Osteocyte (in vitro differentiated cells): ENCODE measurements at regions not wholly inside any gene's neighbourhood (a gene's known extent, or its start where the extent isn't known, plus 50 kb on each side); places are given as distances from the start of the nearest gene placed in this dataset.

Experiments used
- DNase-seq: peaks from one replicate; pipeline ENCODE4 v3.0.0; 2021; ENCODE audit warnings: mixed read lengths; ENCODE audit not compliant: unreplicated experiment; ENCODE audit errors: extremely low spot score
- H3K27ac Mint-ChIP-seq: one replicate; pipeline ENCODE4 v1.8.0; 2021; ENCODE audit warnings: mild to moderate bottlenecking, mixed read lengths; ENCODE audit not compliant: unreplicated experiment
- H3K27me3 Mint-ChIP-seq: one replicate; pipeline ENCODE4 v1.8.0; 2021; ENCODE audit warnings: mixed read lengths; ENCODE audit not compliant: unreplicated experiment
- H3K36me3 Mint-ChIP-seq: one replicate; pipeline ENCODE4 v1.8.0; 2021; ENCODE audit warnings: mixed read lengths; ENCODE audit not compliant: unreplicated experiment
- H3K4me1 Mint-ChIP-seq: one replicate; pipeline ENCODE4 v1.8.0; 2021; ENCODE audit warnings: mixed read lengths; ENCODE audit not compliant: unreplicated experiment
- H3K4me3 Mint-ChIP-seq: one replicate; pipeline ENCODE4 v1.8.0; 2021; ENCODE audit warnings: mild to moderate bottlenecking, moderate library complexity, mixed read lengths; ENCODE audit not compliant: unreplicated experiment
- H3K9me3 Mint-ChIP-seq: one replicate; pipeline ENCODE4 v1.8.0; 2021; ENCODE audit warnings: mixed read lengths; ENCODE audit not compliant: unreplicated experiment
- TF ChIP-seq, protein P1 (sequence below): fragments of 200-600 bp; sonication (generic); IDR thresholded peaks from 2 replicates; pipeline ENCODE4 v1.5.0; 2021; ENCODE audit warnings: antibody characterized with exemption, mild to moderate bottlenecking, moderate library complexity

DNA sequence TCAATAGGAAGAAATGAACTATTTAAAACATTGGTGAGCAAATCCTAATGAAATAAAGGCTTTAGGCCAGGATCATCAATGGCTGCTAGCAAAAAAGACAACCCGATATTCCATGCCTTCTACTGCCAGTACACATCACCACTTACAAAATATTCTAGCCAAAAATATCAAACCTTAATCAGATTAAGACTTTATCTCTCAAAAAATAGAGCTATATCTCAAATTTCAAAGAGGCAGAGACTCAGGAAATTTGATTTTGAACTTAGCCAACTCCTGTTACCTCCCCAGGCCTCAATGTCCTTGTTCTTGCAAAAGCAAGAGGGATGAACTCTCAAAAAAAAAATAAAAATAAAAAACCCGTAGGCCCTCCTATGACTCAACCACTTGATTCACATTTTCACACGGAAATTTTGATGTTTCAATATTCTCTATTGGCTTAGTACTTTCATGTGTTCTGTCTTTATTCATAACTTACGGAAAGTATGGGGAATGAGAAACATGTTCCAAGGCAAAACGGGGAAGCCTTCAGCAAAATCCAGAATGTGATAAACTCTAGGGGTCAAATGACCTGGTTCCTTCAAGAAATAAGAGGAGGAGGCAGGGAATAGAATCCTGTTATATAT, 273.3 kb upstream of the ZPLD1 start:
- no peak for DNase-seq
- Mint-ChIP-seq H3K27me3 (no peaks in the 10 kb centered on the region), H3K27ac (no peak overlapping the region), H3K9me3 (no peaks in the 10 kb centered on the region), H3K36me3 (no peaks in the 10 kb centered on the region), H3K4me3 (no peak overlapping the region), H3K4me1 (peaks cover 27% of the 10 kb centered on the region)
- TF ChIP-seq, protein P1, sequence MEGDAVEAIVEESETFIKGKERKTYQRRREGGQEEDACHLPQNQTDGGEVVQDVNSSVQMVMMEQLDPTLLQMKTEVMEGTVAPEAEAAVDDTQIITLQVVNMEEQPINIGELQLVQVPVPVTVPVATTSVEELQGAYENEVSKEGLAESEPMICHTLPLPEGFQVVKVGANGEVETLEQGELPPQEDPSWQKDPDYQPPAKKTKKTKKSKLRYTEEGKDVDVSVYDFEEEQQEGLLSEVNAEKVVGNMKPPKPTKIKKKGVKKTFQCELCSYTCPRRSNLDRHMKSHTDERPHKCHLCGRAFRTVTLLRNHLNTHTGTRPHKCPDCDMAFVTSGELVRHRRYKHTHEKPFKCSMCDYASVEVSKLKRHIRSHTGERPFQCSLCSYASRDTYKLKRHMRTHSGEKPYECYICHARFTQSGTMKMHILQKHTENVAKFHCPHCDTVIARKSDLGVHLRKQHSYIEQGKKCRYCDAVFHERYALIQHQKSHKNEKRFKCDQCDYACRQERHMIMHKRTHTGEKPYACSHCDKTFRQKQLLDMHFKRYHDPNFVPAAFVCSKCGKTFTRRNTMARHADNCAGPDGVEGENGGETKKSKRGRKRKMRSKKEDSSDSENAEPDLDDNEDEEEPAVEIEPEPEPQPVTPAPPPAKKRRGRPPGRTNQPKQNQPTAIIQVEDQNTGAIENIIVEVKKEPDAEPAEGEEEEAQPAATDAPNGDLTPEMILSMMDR = no peak

DNA sequence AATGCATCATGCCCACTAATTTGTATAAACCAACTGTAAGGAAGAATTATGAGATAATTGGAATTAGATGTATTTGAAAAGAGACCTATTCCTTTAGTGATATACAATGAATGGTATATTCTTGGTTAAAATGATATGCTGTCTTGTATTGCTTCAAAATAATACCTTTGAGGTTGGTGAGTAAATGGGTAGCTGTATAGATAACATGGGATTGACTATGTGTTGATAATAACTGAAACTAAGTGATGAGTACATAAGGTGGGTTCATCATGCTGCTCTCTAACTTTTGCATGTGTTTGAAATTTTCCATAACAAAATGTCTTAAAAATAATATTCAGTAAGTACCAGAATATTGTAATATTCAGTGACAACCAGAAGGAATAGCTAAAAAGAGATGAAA, 272.6 kb upstream of the ZPLD1 start:
- no peak overlapping the region for H3K4me3 Mint-ChIP-seq
- TF ChIP-seq, protein P1 = no peak
- no peaks in the 10 kb centered on the region for H3K36me3 Mint-ChIP-seq
- no peaks in the 10 kb centered on the region for H3K9me3 Mint-ChIP-seq
- H3K4me1 Mint-ChIP-seq = peaks cover 24% of the 10 kb centered on the region
- DNase-seq = no peak
- no peaks in the 10 kb centered on the region for H3K27me3 Mint-ChIP-seq
- peak overlapping the region; percentile 73 for H3K27ac Mint-ChIP-seq

DNA sequence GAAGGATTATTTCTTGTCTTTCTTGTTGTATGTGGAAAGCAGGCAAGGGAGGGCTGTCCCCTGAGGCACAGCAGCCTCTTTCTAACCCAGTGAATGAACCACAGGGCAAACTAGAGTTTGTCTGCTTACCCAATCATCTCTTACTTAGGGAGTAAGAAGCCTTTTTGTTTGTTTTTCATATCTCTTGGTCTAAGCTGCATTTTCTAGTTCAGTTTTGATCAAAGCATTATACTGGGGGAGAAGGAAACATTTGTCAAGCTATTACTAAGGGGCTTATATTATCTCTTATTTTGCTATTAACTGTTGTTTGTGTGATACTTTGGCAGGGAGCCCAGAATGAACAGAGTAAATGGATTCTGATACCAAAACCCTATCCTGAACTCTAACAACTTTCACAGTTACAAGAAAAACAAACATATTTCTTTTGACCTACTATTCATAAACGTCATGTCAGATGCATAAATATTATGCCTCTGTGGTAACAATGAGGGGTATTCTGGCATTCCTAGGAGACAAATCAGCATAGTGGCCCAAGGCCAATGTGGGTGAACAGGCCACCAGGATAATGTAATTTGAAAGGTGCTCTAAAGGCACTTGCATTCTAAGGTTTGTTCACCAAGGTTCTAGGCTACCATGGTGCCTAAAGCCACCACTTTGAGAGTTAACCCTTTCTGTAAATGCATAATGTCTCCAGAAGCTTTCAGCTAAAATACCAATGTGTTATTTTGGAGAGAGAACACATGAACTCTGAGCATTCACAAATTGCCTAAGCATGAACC, 271.6 kb upstream of the ZPLD1 start:
- H3K4me3 Mint-ChIP-seq = no peak overlapping the region
- DNase-seq = no peak
- no peaks in the 10 kb centered on the region for H3K27me3 Mint-ChIP-seq
- H3K4me1 Mint-ChIP-seq = peaks cover 24% of the 10 kb centered on the region
- TF ChIP-seq, protein P1 = no peak
- peak overlapping the region; percentile 73 for H3K27ac Mint-ChIP-seq
- no peaks in the 10 kb centered on the region for H3K9me3 Mint-ChIP-seq
- H3K36me3 Mint-ChIP-seq = no peaks in the 10 kb centered on the region

GRCh38 chr3:102163818-102164154, 271.0 kb upstream of the ZPLD1 start:
- Mint-ChIP-seq H3K4me3 (no peak overlapping the region), H3K27ac (peak overlapping the region; percentile 73), H3K27me3 (no peaks in the 10 kb centered on the region), H3K9me3 (no peaks in the 10 kb centered on the region), H3K36me3 (peaks cover 3% of the 10 kb centered on the region), H3K4me1 (peaks cover 24% of the 10 kb centered on the region)
- DNase-seq = no peak
- TF ChIP-seq, protein P1 = no peak

- DNase-seq = no peak
- TF ChIP-seq, protein P1 = no peak
- Mint-ChIP-seq H3K4me1 (peaks cover 24% of the 10 kb centered on the region), H3K9me3 (no peaks in the 10 kb centered on the region), H3K27me3 (no peaks in the 10 kb centered on the region), H3K27ac (no peak overlapping the region), H3K36me3 (peaks cover 3% of the 10 kb centered on the region), H3K4me3 (no peak overlapping the region)
These were observed 269.4 kb upstream of the ZPLD1 start for GRCh38 chr3:102165367-102165766.
